ENCODE measurements at regions not wholly inside any gene's neighbourhood (a gene's known extent, or its start where the extent isn't known, plus 50 kb on each side); places are given as distances from the start of the nearest gene placed in this dataset.

DNA sequence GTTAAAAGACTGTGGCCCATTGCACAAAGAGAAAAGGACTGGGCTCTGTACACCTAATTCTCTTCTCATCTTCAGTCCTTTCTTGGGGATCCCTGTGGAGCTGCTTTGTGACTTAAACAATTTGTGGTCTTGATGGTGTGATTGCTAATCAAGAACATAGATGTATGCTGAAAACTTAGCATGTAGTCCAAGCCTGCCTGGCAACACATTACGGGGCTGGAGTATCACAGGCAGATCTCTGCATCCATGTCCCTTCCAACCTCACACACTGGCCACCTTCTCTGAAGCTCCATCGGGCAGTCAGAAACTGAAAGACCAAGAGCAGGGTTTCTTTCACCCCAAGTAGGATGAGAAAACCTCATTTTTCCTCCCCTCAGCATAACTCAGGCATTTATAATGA, 69.6 kb upstream of the ARGLU1 start:
- TF ChIP-seq, protein P1, sequence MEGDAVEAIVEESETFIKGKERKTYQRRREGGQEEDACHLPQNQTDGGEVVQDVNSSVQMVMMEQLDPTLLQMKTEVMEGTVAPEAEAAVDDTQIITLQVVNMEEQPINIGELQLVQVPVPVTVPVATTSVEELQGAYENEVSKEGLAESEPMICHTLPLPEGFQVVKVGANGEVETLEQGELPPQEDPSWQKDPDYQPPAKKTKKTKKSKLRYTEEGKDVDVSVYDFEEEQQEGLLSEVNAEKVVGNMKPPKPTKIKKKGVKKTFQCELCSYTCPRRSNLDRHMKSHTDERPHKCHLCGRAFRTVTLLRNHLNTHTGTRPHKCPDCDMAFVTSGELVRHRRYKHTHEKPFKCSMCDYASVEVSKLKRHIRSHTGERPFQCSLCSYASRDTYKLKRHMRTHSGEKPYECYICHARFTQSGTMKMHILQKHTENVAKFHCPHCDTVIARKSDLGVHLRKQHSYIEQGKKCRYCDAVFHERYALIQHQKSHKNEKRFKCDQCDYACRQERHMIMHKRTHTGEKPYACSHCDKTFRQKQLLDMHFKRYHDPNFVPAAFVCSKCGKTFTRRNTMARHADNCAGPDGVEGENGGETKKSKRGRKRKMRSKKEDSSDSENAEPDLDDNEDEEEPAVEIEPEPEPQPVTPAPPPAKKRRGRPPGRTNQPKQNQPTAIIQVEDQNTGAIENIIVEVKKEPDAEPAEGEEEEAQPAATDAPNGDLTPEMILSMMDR (IDR thresholded peaks at IDR 0.05; ENCODE audit: low read depth, low read length): no peak
- TF ChIP-seq MYC (IDR thresholded peaks at IDR 0.05; ENCODE audit: low read depth, low read length) (no peak), POLR2A (IDR thresholded peaks at IDR 0.05; ENCODE audit: extremely low read depth, insufficient read length) (no peak)
- TF ChIP-seq, protein P2, sequence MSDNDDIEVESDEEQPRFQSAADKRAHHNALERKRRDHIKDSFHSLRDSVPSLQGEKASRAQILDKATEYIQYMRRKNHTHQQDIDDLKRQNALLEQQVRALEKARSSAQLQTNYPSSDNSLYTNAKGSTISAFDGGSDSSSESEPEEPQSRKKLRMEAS (IDR thresholded peaks at IDR 0.05; ENCODE audit: low read depth, low read length): no peak

All from NB4 (cell line).